Suppressor macrophage (primary cell): ENCODE measurements at regions not wholly inside any gene's neighbourhood (a gene's known extent, or its start where the extent isn't known, plus 50 kb on each side); places are given as distances from the start of the nearest gene placed in this dataset.

ENCODE experiments used
- DNase-seq, 4 experiments: peaks; one replicate each; pipeline ENCODE4 v3.0.0-alpha.2; 2020 to 2022

DNA sequence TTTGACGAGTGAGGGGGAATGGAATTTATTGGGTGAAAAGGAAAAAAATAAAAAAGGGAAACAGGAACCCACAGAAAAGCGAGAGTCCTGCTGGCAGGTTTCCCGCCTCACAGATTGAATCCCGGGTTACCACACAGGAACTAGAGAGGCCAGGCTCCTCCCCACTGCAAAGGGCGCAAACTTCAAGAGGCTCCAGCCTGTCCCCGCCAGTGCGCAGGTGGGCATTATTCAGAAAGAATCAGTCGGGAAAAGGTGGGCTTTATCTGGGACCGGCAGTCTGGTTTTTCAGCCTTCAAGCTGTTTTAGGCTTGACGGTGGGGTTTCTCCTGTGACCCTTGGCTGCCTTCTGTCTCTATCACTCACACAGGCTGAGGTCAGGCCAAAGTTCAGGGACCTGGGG, 1496.8 kb downstream of the RPA4 start:
- DNase-seq: no peak

DNA sequence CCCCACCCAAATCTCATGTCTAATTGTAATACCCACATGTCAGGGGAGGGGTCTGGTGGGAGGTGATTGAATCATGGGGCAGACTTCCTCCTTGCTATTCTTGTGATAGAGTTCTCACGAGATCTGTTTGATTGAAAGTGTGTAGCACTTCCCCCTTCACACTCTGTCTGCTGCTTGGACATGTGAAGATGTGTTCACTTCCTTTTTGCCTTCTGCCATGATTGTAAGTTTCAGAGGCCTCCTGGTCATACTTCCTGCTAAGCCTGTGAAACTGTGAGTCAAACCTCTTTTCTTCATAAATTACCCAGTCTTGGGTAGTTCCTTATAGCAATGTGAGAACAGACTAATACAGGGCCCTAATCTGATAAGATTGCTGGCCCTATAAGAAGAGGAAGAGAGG, 1514.8 kb downstream of the RPA4 start:
- peak in 1 of 4 experiments; percentile 1 for DNase-seq

DNA sequence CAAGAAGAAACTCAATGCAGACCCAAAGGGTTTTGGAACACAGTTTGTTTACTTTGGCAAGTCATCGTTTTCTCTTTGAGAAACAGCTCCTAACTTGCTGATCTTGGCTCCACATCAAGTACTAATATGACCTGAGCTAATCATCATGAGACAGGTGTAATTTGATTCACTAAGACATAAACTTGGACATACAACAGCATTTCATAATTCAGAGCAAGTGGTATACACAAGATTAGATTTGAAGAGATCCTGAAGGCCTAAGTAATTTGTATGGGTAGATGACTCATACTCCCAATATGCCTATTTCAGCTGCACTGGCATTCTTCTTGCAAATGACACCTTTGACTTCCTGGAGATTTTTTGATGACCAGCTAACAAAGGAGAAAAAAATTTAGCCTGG, 1521.7 kb downstream of the RPA4 start:
- no peak for DNase-seq

DNA sequence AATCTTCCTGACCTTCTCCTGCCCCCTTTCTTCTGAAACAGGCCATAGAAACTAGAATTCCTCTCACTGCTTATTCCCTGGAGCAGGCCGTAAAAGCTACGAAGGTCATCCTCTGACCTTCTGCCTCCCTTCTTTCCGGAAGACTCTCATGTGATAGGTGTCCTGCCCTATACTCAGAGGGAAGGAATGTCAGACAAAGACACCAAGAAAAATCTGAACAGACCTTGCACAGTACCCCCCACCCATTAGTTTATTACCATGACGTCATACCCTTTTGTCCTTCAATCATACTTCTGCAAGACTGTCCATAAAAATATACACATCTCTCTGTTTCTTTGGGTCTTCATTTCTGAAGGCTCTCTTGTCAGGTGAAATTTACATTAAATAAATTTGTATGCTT, 1523.9 kb downstream of the RPA4 start:
- DNase-seq: no peak

DNA sequence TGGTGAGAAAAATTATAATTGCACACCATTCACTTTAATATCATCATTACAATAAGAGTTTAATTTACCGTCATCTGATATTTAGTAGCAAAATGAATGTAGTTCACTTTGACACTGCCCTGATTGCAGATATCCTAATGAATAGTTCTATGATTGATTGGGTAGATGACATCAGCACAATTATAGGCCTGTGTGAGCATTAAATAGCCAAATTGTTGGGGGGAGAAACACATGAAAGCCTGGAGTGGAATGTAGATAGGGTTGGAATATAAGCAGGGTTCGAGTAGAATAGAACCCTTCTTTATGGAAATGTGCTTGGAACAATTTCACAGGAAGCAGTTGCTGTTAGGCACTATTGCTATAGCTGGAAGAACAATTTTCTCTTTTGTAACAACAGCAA, 1526.2 kb downstream of the RPA4 start:
- DNase-seq: no peak

DNA sequence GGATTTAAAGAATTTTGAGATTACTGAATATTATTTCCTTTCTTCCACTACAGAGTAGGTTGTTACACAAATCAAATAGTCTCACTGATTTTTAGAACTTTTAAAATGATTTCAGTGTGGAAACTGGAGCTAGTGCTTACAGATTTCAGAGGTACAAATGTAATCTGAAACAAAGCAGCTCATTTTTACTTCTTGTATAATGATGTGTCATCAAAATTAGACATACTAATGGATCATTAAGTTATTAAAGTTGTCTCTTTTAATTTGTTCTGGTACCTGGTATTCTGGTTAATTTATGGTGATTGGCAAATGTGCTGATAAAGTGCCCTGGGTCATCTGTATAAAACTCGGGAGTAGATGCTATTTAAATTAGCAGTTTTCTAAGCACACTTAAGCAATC, 1528.3 kb downstream of the RPA4 start:
- DNase-seq: no peak

DNA sequence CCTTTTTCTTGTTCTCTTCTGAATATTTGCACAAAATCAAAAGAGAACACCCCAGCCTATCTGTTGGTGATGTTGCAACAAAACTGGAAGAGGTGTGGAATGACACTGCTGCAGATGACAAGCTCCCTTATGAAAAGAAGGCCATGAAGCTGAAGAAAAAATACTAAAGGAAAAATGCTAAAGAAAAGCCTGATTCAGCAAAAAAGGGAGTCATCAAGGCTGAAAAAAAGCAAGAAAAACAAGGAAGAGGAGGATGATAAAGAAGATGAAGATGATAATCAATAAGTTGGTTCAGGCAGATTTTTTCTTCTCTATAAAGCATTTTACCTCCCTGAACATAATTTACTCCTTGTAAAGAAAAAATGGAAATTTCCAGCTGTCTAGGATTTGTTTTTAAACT, 1538.8 kb downstream of the RPA4 start:
- DNase-seq: no peak

DNA sequence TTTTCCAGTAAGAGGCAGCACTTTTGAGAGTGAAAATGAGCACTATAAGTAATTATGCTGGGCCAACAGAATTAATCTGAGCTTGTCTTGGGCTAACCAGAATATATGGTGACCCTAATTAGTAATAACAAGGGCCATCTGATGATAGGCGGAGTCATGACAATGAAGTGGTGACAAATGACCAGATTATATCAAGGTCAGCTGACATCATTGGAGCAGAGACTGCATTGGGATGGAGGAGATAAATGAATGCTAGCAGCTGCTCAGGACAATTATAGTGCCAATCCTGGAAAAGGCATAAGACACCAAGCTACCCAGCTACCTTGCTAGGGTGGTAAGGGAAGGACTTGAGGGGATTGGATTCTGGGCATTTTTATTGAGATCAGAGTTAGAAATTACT, 1548.7 kb downstream of the RPA4 start:
- no peak for DNase-seq

DNA sequence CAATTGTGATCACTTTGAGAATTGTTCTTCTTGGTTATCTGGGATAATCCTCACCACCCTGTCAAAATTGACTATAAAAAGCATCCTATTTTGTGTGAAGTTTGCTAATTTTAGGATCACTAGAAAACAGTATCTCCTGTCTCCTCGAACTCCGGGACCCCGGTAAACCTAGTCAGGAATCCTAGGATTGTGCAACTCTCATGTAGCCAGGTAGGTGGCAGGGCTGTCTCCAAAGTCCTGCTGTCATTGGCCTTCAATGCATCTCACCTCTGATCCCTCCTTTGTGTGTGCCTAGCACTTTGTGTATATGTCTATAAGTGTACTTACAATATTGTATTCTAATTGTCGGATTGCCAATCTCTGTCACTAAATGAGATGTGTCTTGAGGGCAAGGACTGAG, 1564.8 kb downstream of the RPA4 start:
- no peak for DNase-seq

DNA sequence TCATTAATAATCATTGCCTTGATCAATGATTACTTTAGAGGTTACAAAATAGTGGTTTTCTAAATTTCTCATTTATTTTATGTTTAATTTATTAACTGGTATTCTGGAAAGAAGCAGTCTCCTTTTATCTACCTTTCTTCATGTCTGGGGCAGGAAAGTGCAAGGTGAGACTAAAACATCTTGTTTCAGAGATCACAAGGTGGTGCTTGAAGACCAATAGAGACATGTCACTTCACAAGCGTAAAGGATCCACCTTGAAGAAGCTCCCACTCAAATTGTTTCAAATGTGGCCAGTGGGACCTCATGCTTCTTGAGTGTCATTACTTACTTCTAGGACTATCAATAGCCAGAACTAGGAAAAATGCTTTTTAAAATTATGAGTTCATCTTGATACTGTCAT, 1568.7 kb downstream of the RPA4 start:
- DNase-seq: no peak

DNA sequence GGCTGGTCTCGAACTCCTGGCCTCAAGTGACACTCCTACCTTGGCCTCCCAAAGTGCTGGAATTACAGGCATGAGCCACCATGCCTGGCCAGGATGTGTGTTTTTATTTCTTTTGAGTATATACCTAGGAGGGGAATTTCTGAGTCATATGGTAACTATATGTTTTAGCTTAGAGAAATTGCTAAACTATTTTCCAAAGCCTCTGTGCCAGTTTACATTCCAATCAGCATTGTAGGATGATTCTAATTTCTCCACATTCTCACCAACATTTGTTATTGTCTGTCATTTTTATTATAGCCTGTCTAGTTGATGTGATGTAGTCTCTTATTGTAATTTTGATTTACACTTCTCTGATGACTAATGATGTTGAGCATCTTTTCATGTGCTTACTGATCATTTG, 1576.0 kb downstream of the RPA4 start:
- no peak for DNase-seq

DNA sequence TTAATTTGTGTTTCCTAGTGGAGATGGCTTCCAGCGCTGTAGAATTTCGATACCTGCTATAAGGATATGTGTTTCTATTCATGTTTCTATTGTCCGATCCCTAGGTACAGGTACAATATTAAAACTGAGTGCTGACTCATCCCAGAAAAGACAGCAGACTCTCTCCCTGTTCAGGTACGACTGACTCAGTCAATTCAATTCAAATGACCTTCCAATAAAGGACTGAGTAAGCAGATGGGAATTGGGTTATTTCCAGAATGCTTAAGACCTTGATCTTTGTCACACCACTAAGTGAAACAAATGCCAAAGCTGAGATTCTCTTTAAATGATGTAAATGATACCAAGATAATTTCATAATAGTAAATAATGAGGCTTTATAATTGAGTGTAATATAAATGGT, 1596.9 kb downstream of the RPA4 start:
- DNase-seq: no peak

DNA sequence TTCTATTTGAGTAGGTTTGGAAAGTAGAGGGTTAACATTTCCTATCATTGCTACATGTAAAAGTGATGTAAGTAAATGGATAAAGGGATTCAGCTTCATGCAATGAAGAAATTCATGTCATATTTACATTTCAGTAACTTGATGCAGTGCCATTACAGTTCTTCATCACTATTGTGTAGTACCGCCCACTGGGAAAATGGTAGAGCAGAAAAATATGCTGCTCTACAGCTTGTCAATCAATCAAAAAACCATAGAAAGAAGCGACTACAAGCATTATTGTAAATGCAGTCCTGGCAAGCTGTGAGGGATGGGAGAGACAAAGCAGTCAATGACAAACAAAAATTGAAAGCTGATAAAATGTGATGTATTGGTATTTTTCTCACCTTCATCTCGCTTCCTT, 1597.9 kb downstream of the RPA4 start:
- no peak for DNase-seq

DNA sequence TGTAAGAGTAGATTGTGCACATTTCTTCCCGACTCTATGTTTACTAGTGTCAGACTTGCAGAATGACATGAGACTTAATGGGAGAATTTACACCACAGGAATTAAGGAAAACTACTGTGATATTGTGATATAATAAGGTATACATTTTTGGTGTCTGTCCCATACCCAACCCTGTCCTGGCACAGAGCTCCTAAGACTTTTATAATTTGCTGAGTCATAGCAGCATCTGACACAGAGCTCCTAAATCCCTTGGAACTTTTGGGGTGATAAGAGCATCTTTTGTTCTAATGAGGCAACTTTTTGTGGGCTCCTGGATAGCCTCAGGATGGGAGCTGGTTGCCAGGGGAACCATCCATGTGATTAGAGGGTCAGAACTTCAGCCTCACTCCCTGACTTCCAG, 1607.0 kb downstream of the RPA4 start:
- no peak for DNase-seq

DNA sequence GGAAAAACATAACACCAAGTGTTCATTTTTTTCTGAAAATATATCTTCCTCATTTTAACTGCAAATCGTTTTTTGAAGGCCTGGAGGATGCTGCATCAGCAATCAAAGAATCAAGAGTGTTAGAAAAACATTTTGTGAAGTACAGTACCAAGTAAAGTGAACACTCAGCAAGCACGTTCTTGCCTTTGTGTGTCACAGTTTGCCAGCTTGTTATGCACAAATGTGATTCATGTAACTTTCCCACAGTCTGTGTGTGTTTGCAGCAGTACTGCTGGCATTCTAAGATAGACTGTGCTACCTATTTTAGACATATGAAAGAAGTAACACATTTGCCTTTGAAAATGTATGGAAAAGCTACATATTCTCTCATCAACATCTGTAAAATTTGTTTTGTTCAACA, 1617.7 kb downstream of the RPA4 start:
- DNase-seq: no peak

DNA sequence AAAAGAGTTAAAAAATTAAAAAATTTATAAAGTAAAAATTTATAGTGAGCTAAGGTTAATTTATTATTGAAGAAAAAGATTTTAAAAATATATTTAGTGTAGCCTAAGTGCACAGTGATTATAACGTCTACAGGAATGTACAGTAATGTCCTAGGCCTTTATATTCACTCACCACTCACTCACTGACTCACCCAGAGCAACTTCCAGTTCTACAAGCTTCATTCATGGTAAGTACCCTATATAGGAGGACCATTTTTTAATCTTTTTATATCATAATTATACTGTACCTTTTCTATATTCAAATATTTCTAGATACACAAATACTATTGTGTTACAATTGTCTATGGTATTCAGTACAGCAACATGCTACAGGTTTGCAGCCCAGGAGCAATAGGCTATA, 1623.2 kb downstream of the RPA4 start:
- no peak for DNase-seq

DNA sequence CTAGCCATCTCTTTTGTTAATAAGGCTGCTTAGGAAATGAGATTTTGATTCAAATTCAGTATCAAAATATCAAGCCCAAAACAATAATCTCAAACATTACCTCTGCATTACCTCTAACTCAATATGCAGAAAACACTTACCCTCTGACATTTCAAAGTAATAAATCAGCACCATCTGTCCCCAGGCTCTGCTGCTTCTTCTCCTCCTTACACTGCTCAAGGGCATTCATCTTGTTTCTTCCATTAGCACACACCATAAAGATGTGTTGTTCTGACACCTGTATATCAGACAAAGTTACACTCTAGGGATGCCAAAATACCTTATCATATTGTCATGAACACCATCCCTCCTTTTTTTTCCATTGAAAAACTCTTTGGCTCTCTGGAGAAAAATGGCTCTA, 1630.3 kb downstream of the RPA4 start:
- no peak for DNase-seq

DNA sequence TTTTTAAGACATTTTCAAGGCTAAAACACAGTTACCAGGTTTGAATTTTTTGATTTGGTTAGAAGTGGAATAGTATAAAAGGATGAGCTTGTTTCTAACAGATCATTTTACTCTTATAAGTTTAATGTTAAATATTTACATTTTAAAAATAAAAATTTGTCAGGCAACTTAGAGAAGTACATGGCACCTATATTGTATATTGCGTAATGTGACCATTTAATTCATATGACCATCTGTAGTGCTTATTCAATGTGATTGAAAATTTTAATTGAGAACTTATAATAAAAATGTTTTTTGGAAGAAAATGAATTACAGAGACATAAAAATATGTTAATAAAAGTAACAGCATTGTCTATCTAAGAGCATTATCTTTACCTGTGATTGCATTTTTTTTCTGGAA, 1632.4 kb downstream of the RPA4 start:
- DNase-seq: no peak

DNA sequence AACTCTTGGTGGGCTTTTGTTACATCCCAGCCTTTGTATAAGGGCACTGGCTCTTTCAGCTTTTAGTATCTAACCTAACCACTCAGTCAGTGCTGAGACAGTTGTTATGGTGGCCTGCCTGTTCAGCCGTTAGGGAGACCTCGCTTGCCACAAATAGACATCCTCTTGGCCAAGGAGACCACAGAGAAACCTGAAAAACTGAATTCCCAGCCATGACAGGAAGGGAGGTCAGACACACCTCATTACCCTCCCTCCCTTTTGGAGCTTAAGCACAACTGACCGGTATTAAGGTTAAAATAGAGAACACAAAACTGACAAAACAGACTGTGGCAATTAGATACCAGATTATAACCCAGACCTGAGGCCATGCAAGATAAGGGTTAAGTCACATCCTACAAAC, 1639.3 kb downstream of the RPA4 start:
- DNase-seq: no peak

DNA sequence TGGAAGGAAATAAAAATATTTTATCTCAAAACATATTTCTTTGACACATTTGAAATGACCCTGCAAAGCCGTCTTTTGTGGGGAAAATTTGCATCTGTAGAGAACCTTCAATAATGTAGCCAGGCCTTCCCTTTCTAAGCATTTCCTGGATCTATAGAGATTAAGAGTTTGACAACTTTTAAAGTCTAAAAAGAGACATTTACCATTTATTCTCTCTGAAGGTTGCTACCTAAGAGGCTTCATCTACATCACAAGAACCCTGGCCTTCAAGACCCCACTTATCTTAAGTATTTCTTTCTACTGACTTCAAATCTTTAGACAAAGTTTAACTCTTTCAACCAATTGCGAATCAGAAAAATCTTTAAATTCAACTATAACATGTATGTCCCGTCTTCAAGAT, 1639.8 kb downstream of the RPA4 start:
- DNase-seq: no peak

DNA sequence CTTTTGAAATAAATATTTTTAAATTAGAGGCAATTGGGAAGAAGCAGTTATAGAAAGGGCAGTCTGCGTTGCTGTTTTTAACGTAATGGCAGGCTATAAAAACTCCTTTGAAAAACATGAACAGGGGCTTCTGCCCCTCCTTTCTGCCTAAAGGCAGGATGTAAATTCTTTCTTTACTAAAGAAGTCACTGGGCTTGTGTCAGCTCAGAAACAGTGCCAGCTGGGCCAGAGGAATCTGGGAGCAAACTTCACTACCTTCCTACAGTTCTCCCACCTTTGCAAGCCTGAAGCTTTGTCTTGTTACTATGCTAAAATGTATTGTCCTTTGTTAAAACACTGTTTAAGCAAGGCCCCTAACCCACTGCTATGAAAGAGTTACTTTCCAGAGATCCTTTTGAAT, 1664.8 kb downstream of the RPA4 start:
- no peak for DNase-seq

DNA sequence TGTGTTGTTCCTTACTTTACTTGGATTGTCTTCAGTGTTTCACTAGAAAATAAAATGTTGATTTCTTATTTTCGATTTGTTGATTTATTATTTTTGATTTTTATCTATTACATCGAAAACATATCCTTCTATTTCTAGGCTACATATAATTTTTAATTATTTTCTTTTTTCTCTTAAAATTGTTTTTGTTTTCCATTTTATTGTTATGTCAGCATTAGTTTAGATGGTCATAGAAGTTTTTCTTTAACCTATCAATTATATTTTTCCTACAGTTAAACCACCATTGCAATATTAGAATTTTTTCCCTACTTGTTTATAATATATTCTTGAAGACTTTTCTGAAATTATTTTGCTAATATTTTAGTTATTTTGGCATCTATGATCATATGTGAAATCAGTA, 1685.1 kb downstream of the RPA4 start:
- no peak for DNase-seq

DNA sequence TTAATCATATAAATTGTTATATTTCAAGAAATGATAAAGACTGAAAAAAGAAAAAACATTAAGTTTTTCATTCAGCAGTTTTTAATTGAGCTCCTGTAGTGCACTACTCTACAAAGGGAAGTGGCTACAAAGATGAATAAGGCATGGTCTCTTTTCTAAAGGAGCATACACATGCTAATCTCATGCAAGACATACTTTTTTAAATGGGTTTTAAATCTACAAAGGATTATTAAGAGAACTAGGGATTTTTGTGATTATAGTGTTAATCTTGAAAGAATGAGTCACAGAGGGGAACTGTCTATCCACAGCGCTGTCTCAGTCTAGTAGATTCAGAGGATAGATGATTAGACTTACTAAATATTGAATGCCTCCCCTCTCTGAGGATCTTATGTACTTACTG, 1722.2 kb downstream of the RPA4 start:
- no peak for DNase-seq

DNA sequence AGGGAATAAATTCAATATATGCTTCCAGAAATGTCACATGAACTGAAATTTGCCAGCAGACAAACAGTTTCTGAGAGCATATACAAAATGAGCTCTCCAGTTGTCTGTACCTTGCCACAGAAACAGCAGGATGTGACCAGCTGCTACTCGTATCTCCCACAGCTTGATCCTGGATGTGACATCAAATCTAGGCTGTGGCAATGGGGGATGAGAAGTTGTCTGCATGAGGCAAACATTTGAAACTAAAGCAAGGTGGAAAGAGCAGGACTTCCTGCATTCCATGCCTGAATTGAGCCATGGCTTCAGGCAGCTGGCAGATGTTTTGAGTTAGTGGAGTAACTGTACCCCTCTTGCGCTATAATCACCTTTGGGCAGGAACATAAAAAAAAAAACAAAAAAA, 1724.0 kb downstream of the RPA4 start:
- DNase-seq: no peak

DNA sequence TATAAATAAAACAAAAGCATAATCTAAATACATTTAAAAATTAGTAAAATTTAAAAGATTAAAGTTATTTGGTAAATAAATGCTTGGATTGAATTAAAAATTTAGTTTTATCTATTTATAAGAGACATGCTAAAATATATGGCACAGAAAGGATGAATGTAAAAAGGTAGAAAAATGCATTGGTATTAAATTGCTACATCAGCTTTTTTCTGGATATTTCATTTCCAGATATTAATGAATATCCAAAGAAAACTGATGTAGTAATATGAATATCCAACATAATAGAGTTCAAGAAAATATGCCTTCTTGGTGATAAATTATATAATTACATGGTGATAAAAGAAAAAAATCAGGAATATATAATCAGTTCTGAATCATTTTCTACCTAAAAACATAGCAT, 1743.9 kb downstream of the RPA4 start:
- DNase-seq: no peak

DNA sequence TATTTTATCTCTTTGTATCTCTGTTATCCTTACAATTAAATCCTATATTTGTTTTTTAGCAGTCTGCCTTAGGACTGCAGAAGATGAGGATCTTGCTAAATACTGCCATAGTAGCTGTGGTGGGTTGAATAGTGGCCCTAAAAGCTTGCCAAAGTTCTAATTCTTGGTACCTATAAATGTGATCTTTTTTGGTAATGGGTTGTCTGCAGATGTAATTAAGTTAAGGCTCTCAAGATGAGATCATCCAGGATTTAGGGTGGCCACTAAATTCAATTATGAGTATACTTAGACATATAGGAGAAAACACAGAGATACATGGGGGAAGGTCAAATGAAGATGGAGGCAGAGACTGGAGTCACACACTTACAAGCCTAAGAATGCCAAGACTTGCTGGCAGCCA, 1753.7 kb downstream of the RPA4 start:
- DNase-seq: no peak
